ENCODE measurements at regions not wholly inside any gene's neighbourhood (a gene's known extent, or its start where the extent isn't known, plus 50 kb on each side); places are given as distances from the start of the nearest gene placed in this dataset.

- TF ChIP-seq, protein P1, sequence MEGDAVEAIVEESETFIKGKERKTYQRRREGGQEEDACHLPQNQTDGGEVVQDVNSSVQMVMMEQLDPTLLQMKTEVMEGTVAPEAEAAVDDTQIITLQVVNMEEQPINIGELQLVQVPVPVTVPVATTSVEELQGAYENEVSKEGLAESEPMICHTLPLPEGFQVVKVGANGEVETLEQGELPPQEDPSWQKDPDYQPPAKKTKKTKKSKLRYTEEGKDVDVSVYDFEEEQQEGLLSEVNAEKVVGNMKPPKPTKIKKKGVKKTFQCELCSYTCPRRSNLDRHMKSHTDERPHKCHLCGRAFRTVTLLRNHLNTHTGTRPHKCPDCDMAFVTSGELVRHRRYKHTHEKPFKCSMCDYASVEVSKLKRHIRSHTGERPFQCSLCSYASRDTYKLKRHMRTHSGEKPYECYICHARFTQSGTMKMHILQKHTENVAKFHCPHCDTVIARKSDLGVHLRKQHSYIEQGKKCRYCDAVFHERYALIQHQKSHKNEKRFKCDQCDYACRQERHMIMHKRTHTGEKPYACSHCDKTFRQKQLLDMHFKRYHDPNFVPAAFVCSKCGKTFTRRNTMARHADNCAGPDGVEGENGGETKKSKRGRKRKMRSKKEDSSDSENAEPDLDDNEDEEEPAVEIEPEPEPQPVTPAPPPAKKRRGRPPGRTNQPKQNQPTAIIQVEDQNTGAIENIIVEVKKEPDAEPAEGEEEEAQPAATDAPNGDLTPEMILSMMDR (IDR thresholded peaks at IDR 0.05; ENCODE audit: low read length) = no peak
- no peak for TF ChIP-seq EZH2phosphoT487 (IDR thresholded peaks at IDR 0.05; ENCODE audit: low read length)
These were observed 363.6 kb downstream of the RNF144A start for GRCh38 chr2:7280790-7281189.
